GM12873 (cell line): ENCODE measurements at regions not wholly inside any gene's neighbourhood (a gene's known extent, or its start where the extent isn't known, plus 50 kb on each side); places are given as distances from the start of the nearest gene placed in this dataset.

Experiments used
- TF ChIP-seq, protein P1 (sequence below): IDR thresholded peaks from 2 replicates; pipeline ENCODE4 v1.5.1; 2012; ENCODE audit warnings: low read depth, mild to moderate bottlenecking, moderate library complexity, low read length, control low read depth; ENCODE audit not compliant: insufficient read depth; ENCODE audit errors: missing control alignments

DNA sequence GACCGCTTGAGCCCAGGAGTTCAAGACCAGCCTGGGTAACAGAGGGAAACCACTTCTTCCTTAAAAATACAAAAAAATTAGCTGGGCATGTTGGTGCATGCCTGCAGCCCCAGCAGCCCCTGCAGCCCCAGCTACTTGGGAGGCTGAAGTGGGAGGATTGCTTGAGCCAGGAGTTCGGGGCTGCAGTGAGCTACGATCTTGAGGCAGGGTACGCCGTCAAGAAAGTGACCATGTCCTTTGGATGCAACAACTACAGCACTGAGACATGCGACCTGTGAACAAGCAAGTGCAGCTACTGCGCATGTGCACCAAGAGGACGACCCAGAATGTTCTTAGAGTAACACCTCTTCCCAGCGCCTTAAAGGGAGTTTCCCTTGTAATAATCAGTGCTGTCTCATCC lies 66.6 kb upstream of the ZNF479 start:
- TF ChIP-seq, protein P1, sequence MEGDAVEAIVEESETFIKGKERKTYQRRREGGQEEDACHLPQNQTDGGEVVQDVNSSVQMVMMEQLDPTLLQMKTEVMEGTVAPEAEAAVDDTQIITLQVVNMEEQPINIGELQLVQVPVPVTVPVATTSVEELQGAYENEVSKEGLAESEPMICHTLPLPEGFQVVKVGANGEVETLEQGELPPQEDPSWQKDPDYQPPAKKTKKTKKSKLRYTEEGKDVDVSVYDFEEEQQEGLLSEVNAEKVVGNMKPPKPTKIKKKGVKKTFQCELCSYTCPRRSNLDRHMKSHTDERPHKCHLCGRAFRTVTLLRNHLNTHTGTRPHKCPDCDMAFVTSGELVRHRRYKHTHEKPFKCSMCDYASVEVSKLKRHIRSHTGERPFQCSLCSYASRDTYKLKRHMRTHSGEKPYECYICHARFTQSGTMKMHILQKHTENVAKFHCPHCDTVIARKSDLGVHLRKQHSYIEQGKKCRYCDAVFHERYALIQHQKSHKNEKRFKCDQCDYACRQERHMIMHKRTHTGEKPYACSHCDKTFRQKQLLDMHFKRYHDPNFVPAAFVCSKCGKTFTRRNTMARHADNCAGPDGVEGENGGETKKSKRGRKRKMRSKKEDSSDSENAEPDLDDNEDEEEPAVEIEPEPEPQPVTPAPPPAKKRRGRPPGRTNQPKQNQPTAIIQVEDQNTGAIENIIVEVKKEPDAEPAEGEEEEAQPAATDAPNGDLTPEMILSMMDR: no peak

DNA sequence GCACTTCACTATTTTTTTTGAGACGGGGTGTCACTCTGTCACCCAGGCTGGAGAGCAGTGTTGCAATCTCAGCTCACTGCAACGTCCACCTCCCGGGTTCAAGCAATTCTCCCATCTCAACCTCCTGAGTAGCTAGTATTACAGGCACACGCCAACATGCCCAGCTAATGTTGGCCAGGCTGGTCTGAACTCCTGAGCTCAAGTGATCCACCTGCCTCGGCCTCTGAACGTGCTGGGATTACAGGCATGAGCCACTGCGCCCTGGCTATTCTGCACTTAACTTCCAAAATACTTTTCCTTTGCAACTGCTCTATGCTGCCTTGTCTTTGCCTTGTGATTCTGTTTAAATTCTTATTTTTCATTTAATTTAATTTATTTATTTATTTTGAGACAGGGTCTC lies 67.0 kb upstream of the ZNF479 start:
- TF ChIP-seq, protein P1: no peak

DNA sequence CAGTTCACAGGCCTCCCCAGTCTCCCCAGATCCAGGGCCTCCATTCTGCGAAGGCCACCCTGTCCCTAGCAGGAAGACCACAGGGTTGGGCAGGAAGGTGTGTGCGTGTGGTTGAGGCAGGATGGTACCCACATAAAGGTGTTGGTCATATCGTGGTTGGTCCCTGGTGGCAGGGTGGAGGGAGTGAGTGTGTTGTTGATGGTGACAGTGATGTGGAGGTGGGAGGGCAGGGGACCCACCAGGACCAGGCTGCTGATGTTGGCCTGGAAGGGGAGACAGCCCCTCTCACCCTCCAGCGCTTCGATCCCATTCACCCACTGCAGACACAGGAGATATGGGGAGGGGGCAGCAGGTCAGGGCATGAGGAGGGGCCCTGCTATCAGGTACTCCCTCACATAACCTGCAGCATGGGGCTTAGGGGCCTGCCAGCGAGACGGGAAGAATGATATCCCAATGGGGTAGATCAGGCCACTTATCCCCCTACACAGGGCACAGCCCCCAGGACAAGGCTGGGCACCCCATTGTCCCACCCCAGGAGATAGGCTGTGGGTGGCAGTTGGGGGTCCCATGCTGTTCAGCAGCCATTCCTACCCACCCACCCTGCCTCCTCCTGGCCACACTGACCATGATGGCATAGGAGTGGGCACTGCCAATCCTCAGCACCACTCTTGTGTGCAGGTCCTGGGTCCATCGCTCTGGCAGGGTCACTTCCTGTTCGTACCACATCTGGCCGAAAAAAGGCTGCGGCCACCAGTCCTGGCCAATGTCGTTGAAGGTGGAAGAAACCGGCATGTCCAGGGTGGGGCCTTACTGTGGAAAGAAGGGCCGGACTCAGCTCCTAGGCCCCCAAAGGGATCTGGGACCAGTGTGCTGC lies 69.0 kb upstream of the ZNF479 start:
- TF ChIP-seq, protein P1: no peak

- TF ChIP-seq, protein P1: no peak
Observed at GRCh38 chr7:57201895-57202210, 69.6 kb upstream of the ZNF479 start.

DNA sequence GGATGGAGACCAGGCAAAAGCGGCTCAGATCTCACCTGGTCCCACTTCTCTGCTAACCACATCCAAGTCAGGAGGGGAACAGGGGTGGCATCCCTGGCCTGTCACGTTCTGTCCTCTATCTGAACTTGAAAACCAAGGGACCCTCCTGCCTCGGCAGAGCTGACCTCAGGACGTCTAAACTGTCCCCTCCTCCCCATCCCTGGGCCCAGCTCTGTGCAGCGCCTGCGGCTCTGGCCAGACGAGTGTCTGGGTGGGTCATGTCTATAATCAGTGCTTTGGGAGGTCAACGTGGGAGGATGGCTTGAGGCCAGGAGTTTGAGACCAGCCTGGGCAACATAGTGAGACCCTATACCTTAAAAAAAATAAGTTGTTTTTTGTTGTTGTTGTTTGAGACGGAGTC lies 70.0 kb upstream of the ZNF479 start:
- TF ChIP-seq, protein P1: no peak

GRCh38 chr7:57203161-57203791 lies 71.0 kb upstream of the ZNF479 start:
- TF ChIP-seq, protein P1: no peak

GRCh38 chr7:57204411-57204811 lies 72.2 kb upstream of the ZNF479 start:
- TF ChIP-seq, protein P1: no peak
